NAMALWA (cell line): ENCODE measurements at regions not wholly inside any gene's neighbourhood (a gene's known extent, or its start where the extent isn't known, plus 50 kb on each side); places are given as distances from the start of the nearest gene placed in this dataset.

Source experiments
- DNase-seq: peaks from one replicate; pipeline ENCODE4 v3.0.0-alpha.2; 2015; ENCODE audit warnings: low spot score

- no peak for DNase-seq
Measured at GRCh38 chr2:15863494-15864175, 76.7 kb upstream of the MYCN start.

DNA sequence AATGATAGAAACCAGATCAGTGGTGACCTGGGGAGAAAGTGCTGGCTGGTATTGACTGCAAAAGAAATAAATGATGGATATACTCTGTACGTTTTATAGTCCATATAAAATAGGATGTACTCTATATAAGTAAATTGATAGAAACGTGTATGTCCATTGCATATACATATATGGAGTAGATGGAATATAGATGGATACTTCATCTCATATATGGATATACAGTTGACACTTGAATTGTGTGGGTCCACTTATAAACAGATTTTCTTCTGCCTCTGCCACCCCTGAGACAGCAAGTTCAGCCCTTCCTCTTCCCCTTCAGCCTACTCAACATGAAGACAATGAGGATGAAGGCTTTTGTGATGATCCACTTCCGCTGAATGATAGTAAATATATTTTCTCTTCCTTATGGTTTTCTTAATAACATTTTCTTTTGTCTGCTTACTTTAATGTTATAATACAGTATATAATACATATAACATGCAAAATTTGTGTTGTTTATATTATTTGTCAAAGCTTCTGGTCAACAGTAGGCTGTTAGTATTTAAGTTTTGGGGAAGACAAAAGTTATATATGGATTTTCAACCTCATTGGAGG is 76.1 kb upstream of the MYCN start:
- no peak for DNase-seq

DNA sequence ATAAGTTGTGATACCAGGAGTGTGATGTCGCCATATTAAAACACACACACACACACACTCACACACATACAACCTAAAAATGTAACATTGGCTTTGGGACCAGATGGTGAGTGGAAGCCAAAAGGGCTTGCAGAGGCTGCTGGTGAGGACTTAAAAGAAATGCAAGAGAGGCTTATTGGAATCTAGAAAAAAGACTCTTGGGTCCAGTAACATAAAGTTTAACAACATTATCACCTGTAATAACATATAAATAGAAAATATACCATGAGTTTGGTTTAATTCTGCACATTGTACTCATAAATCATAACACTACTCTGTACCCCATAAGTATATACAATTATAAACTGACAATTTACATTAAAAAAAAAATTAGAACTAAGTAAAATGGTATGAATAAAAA is 74.4 kb upstream of the MYCN start:
- DNase-seq, result no peak

DNA sequence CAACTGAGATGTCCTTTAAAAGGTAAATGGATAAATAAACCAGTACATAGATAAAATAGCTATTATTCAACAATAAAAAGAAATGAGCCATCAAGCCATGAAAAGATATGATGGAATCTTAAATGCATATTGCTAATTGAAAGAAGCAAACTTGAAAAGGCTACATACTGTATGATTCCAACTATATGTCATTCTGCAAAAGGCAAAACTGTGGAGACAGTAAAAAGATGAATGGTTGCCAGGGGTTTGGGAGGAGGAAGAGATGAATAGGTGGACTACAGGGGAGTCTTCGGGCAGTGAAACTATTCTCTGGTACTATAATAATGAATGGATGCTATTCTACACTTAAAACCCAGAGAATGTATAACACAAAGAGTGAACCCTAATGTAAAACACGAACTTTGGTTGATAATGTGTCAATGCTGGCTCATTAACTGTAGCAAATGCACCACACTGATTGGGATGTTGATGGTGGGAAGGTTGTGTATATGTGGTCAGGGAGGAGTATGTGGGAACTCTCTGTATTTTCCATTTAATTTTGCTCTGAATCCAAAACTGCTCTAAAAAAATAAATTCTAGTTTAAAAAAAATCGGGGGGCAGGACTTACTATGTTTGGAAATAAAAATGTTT is 73.7 kb upstream of the MYCN start:
- no peak for DNase-seq

- no peak for DNase-seq
Measured at GRCh38 chr2:15867194-15868171, 72.9 kb upstream of the MYCN start.

DNA sequence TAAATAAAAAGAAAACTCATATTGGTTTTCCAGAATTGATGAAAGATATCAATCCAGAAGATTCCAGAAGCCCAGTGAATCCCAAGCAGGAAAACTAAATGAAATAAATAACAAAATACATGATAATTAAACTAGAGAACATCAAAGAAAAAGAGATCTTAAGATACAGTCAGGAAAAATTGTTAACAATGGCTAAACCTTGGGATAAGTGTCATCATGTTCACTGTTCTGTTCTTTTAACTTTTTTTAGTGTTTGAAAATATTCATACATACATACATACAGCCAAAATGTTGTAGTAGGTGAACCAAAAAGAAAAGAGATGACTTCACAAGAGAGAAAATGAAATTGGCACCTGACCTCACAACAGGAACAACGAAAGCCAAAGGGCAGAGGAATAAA is 72.2 kb upstream of the MYCN start:
- no peak for DNase-seq

DNA sequence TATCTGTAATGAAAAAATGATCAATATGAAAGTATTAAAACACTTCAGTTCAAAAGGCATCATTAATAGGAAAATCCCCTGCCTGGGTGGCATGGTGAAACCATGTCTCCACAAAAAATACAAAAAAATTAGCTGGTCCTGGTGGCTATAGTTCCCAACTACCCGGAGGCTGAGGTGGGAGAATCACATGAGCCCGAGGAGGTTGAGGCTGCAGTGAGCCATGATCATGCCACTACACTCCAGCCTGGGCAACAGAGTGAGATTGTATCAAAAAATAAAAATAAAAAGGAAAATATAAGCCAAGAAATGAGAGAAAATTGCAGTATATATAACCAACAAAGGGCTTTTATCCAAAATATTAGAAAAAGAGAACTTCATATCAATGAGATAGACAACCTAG is 71.6 kb upstream of the MYCN start:
- no peak for DNase-seq

DNA sequence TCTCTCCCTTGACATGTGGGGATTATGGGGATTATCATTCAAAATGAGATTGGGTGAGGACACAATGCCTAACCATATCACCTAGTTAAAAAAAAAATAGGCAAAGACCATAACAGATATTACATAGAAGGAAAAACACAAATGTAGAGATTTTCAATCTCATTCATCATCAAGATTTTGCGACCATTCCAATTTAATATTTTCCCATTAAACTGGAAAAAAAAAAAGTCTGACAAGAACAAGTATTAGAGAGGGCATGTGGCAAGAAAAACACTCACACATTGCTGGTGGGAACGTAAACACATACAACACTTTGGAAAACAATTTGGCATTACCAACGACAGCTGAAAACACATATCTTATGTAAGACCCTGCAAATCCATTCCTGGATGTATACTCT is 71.0 kb upstream of the MYCN start:
- DNase-seq, result no peak

GRCh38 chr2:15869871-15870270 is 70.5 kb upstream of the MYCN start:
- DNase-seq, result no peak

DNA sequence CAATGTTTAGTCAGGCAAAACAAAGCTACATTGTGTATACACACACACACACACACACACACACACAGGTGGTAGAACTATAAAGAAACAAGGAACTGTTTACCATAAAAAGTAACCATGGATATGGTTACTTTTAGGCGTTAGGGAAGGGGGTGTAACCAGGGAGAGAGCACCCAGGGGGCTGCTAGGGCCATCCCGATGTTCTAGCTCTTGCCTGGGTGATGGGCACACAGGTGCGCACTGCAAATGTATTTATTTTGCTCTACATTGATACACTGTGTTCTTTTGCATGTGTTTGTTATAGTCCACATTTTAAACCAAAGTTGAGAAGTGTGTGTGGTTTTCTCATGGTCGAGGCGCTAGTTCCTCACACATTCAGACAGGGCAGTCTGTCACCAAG is 69.8 kb upstream of the MYCN start:
- DNase-seq, result no peak

- no peak for DNase-seq
Measured at GRCh38 chr2:15871239-15871783, 69.0 kb upstream of the MYCN start.

GRCh38 chr2:15872854-15873253 is 67.5 kb upstream of the MYCN start:
- DNase-seq, result no peak

DNA sequence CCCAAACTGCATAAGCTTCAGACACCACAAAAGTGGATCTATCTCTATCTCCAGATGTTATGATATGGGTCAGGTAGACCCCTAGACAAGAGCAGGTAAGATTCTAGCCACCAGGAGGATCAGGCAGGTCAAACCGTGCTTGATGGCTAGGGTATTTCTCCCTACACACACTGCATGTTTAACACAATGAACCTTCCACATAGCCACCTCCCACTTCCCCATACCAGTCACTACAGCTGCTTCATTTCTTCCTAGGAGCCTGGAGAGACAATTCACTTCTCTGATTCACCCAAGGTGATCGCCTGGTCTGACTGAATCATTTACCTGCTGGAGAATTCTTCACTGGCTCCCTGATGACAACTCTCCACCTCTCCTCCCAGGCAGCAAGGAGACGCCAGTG is 66.0 kb upstream of the MYCN start:
- no peak for DNase-seq

DNA sequence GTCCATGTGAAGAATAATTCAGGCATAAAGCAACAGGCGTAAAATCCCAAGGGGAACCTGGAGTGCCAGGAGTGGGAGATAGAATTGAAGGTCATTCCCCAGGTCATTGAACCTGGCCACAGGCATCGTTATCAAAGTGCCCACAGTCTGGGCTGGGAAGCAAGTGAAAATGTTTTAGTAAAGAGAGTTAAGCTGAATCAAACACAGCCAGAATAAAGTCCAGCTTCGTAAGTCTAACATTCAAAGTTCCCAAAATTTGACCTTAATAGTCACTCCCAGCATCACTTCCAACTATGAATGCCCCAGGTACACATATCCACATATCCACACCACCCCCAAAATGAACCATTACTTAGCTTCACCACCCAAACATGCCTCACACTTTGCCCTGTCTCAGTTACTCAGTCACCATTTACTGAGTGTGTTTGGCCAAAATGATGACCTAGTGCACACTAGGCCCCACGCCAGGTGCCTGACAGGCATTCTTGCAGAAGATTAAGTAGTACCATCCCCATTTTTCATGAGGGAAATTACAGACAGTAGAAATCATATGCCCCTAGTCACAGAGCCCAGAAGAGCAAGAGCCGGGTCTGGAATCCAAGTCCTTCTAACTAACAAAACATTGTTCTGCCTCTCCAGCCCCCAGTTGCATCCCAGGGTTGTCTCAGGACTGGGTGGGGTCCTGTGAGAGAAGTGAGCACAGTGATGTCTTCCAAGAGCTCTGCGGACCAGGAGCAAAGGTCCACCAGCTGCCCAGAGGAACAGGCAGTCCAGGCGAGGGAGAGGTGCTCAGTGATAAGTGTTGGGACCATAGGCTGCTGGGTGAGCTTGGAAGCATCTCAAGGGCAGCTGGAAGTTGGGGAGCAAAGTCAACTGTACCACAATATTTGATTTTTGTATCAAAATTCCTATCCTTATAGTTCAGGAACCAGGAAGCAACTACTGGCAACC is 65.2 kb upstream of the MYCN start:
- DNase-seq, result no peak

- no peak for DNase-seq
Measured at GRCh38 chr2:15875969-15876705, 64.2 kb upstream of the MYCN start.

- no peak for DNase-seq
Measured at GRCh38 chr2:15880226-15881119, 59.9 kb upstream of the MYCN start.

GRCh38 chr2:15881120-15881433 is 59.3 kb upstream of the MYCN start:
- no peak for DNase-seq

DNA sequence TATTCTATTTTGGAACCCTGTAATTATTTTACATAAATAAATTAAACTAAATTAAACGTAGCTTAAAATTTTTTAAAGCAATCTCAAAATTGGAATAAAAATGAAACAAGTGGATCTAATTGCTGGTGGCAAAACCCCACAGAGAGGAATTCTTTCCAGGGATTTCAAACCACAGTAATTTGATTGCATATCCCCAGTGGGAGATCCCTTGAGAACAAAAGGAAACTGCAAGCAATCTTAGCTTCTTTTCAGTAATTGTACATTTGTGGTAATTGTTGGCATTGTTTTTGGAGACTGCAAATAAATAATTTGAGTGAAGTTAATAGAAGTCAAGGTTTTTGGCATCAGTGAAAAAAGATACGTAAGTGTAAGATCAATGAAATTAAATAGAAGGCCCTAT is 58.7 kb upstream of the MYCN start:
- no peak for DNase-seq

DNA sequence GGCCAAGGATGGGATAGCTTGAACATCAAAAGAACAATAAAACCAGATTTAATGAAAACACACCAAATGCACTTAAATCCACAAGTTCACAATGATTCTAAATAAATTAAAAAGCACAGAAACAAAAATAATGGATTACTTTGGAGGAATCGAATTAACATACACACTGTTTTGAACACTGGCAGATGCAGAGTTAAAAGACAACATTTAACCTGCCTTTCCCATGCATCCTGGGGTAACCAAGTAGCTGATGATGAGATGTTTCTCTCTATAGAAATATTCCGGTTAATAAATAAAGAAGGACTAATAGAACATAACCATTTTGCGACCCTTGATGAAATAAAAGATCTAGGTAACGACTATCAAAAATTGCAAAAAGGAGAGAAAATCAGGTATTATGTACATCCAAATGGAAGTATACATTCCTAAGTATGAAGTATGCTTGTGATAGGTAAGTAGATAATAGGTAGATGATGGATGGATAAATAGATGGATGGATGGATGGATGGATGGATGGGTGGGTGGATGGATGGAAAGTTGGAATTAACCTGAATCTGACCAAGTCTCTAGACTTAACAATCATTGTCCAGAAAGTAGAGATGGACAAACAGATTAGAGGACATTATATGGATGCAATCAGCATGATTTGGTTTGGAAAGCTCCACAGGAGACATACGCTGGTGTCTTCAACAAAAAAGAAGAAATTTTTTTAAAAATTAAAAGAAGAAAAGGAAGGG is 57.4 kb upstream of the MYCN start:
- no peak for DNase-seq
